ENCODE measurements at regions not wholly inside any gene's neighbourhood (a gene's known extent, or its start where the extent isn't known, plus 50 kb on each side); places are given as distances from the start of the nearest gene placed in this dataset.

GRCh38 chr3:152550284-152550683, 281.6 kb downstream of the MBNL1 start:
- DNase-seq, result no peak
- H3K9me3 ChIP-seq, result peaks cover 0 to 5% (median 0%) of the 10 kb centered on the region in 8 donors
- TF ChIP-seq POLR2A (IDR thresholded peaks at IDR 0.05) (no peak), POLR2AphosphoS5 (IDR thresholded peaks at IDR 0.05) (no peak), CTCF (IDR thresholded peaks at IDR 0.05 in 8 of 11, conservative IDR thresholded peaks at IDR 0.05 in 3 of 11) (no peak)
- H3K4me3 ChIP-seq, result no peak overlapping the region
- intact Hi-C loops (cut with DNase I; ENCODE audit: low total_unique reads), result no loop called here
- no peaks in the 10 kb centered on the region for H3K36me3 ChIP-seq
- no peak overlapping the region for H3K27ac ChIP-seq
- no peaks in the 10 kb centered on the region for H3K4me1 ChIP-seq
- H3K27me3 ChIP-seq (replicated peaks in 1 of 7), result no peaks in the 10 kb centered on the region
- 80 to 96% (median 85%) methylated on average over 1 of the region's 1 CpG for WGBS, 5 donors

GRCh38 chr3:152554980-152555379, 280.0 kb upstream of the P2RY1 start:
- no peak overlapping the region for H3K27ac ChIP-seq
- WGBS, 5 donors, result 81 to 89% (median 87%) methylated on average over 3 of the region's 3 CpGs
- no peaks in the 10 kb centered on the region for H3K27me3 ChIP-seq (replicated peaks in 1 of 7)
- intact Hi-C loops (cut with DNase I; ENCODE audit: low total_unique reads), result no loop called here
- no peaks in the 10 kb centered on the region for H3K36me3 ChIP-seq
- peaks cover 0 to 12% (median 2%) of the 10 kb centered on the region in 6 donors for H3K4me1 ChIP-seq
- H3K9me3 ChIP-seq, result peaks cover 0 to 3% (median 0%) of the 10 kb centered on the region in 8 donors
- no peak overlapping the region for H3K4me3 ChIP-seq
- TF ChIP-seq POLR2AphosphoS5 (IDR thresholded peaks at IDR 0.05), result no peak
- no peak for TF ChIP-seq CTCF (IDR thresholded peaks at IDR 0.05 in 8 of 11, conservative IDR thresholded peaks at IDR 0.05 in 3 of 11)
- no peak for TF ChIP-seq POLR2A (IDR thresholded peaks at IDR 0.05)
- no peak for DNase-seq

GRCh38 chr3:152555666-152556291, 279.2 kb upstream of the P2RY1 start:
- no peak for DNase-seq
- intact Hi-C loops (cut with DNase I; ENCODE audit: low total_unique reads), result no loop called here
- Histone ChIP-seq H3K27me3 (replicated peaks in 1 of 7) (no peaks in the 10 kb centered on the region), H3K9me3 (peaks cover 0 to 6% (median 0%) of the 10 kb centered on the region in 8 donors), H3K36me3 (no peaks in the 10 kb centered on the region), H3K4me3 (no peak overlapping the region), H3K4me1 (peaks cover 0 to 12% (median 2%) of the 10 kb centered on the region in 6 donors), H3K27ac (no peak overlapping the region)
- 94 to 98% (median 96%) methylated on average over 6 of the region's 6 CpGs for WGBS, 5 donors
- TF ChIP-seq POLR2A (IDR thresholded peaks at IDR 0.05), result no peak
- TF ChIP-seq CTCF (IDR thresholded peaks at IDR 0.05 in 8 of 11, conservative IDR thresholded peaks at IDR 0.05 in 3 of 11), result no peak
- TF ChIP-seq POLR2AphosphoS5 (IDR thresholded peaks at IDR 0.05), result no peak

GRCh38 chr3:152556731-152557254, 278.1 kb upstream of the P2RY1 start:
- no peak for DNase-seq
- TF ChIP-seq CTCF (IDR thresholded peaks at IDR 0.05 in 8 of 11, conservative IDR thresholded peaks at IDR 0.05 in 3 of 11) (no peak), POLR2AphosphoS5 (IDR thresholded peaks at IDR 0.05) (no peak), POLR2A (IDR thresholded peaks at IDR 0.05) (no peak)
- Histone ChIP-seq H3K9me3 (peaks cover 0 to 6% (median 0%) of the 10 kb centered on the region in 8 donors), H3K4me3 (no peak overlapping the region), H3K4me1 (peaks cover 0 to 12% (median 2%) of the 10 kb centered on the region in 6 donors), H3K36me3 (no peaks in the 10 kb centered on the region), H3K27me3 (replicated peaks in 1 of 7) (no peaks in the 10 kb centered on the region), H3K27ac (peak overlapping the region in 7 of 8 donors; percentile 31 to 62 (median 51))
- intact Hi-C loops (cut with DNase I; ENCODE audit: low total_unique reads), result no loop called here
